ENCODE measurements at regions not wholly inside any gene's neighbourhood (a gene's known extent, or its start where the extent isn't known, plus 50 kb on each side); places are given as distances from the start of the nearest gene placed in this dataset.

DNA sequence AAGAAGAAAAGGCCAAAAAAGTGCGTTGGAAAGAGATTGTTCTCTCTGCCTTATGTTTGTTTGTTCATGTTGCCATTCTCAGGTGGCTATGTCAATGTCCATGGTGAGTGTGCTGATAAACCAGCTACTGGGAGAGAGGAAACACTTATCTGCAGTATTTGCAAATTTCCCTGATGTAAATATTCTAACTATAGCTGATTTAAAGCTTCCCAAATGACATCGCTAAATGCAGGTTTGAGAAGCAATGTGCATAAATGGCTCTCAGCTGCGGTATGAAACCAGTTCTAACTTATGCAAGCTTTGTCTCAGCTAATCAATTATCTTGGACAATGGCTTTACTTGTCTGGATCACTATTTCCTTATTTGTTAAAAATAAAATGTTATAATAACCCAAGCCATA lies 312.5 kb upstream of the ANO3 start:
- in situ Hi-C loops (cut with HindIII; ENCODE audit: low sequenced_read_pairs): no loop called here
- no peak for DNase-seq (ENCODE audit: low read depth)
- no peak for TF ChIP-seq CTCF (IDR thresholded peaks at IDR 0.05; ENCODE audit: low read depth, low read length, missing control alignments)
- no peak overlapping the region for H3K4me3 ChIP-seq (ENCODE audit: low read depth, low read length)

- no peak overlapping the region for H3K4me3 ChIP-seq (ENCODE audit: low read depth, low read length)
- no peak for TF ChIP-seq CTCF (IDR thresholded peaks at IDR 0.05; ENCODE audit: low read depth, low read length, missing control alignments)
- DNase-seq (ENCODE audit: low read depth): no peak
- in situ Hi-C loops (cut with HindIII; ENCODE audit: low sequenced_read_pairs): no loop called here
Measured at GRCh38 chr11:26021017-26021416, 310.9 kb upstream of the ANO3 start.

- in situ Hi-C loops (cut with HindIII; ENCODE audit: low sequenced_read_pairs): no loop called here
- no peak overlapping the region for H3K4me3 ChIP-seq (ENCODE audit: low read depth, low read length)
- no peak for DNase-seq (ENCODE audit: low read depth)
- no peak for TF ChIP-seq CTCF (IDR thresholded peaks at IDR 0.05; ENCODE audit: low read depth, low read length, missing control alignments)
Measured at GRCh38 chr11:26023057-26023456, 308.9 kb upstream of the ANO3 start.

DNA sequence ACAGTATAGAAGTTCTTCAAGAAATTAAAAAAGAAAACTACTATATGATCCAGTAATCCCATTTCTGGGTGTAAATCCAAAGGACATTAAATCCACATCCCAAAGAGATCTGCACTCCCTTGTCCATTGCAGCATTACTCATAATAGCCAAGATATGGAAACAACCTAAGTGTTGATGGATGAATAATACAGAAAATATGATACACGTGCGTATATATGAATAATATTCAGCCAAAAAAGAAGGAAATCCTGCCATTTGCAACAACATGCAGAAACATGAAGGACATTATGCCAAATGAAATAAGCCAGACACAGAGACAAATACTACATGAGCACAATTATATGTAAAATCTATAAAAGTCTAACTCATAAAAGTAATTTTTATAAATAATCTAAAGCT lies 306.3 kb upstream of the ANO3 start:
- TF ChIP-seq CTCF (IDR thresholded peaks at IDR 0.05; ENCODE audit: low read depth, low read length, missing control alignments): no peak
- in situ Hi-C loops (cut with HindIII; ENCODE audit: low sequenced_read_pairs): no loop called here
- no peak for DNase-seq (ENCODE audit: low read depth)
- H3K4me3 ChIP-seq (ENCODE audit: low read depth, low read length): no peak overlapping the region

GRCh38 chr11:26026078-26026477 lies 305.9 kb upstream of the ANO3 start:
- in situ Hi-C loops (cut with HindIII; ENCODE audit: low sequenced_read_pairs): no loop called here
- DNase-seq (ENCODE audit: low read depth): no peak
- H3K4me3 ChIP-seq (ENCODE audit: low read depth, low read length): no peak overlapping the region
- TF ChIP-seq CTCF (IDR thresholded peaks at IDR 0.05; ENCODE audit: low read depth, low read length, missing control alignments): no peak

DNA sequence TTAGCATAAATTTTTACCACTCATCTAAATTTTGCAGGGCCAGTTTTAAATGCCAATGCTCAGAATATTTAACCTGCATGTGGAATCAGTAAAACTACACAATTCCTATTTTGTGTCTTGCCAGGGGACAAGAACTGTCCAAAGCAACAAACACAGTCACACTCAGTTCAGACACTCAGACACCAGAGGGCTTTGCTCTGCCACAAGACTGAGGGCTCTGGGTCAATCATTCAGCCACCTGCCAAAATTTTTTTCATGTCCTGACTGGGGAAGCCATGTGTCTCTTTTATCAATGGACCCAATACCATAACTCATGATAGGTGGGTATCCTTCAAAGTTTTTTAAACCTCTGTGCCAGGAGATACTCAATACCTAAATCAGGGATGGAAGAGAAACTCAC lies 304.0 kb upstream of the ANO3 start:
- DNase-seq (ENCODE audit: low read depth): no peak
- H3K4me3 ChIP-seq (ENCODE audit: low read depth, low read length): no peak overlapping the region
- no peak for TF ChIP-seq CTCF (IDR thresholded peaks at IDR 0.05; ENCODE audit: low read depth, low read length, missing control alignments)
- in situ Hi-C loops (cut with HindIII; ENCODE audit: low sequenced_read_pairs): no loop called here

- no peak for TF ChIP-seq CTCF (IDR thresholded peaks at IDR 0.05; ENCODE audit: low read depth, low read length, missing control alignments)
- no peak overlapping the region for H3K4me3 ChIP-seq (ENCODE audit: low read depth, low read length)
- in situ Hi-C loops (cut with HindIII; ENCODE audit: low sequenced_read_pairs): no loop called here
- DNase-seq (ENCODE audit: low read depth): no peak
Measured at GRCh38 chr11:26028393-26028911, 303.5 kb upstream of the ANO3 start.
